ENCODE measurements at regions not wholly inside any gene's neighbourhood (a gene's known extent, or its start where the extent isn't known, plus 50 kb on each side); places are given as distances from the start of the nearest gene placed in this dataset.
A peak's percentile ranks its signal among the peaks of the same experiment; 100 is the strongest.

DNA sequence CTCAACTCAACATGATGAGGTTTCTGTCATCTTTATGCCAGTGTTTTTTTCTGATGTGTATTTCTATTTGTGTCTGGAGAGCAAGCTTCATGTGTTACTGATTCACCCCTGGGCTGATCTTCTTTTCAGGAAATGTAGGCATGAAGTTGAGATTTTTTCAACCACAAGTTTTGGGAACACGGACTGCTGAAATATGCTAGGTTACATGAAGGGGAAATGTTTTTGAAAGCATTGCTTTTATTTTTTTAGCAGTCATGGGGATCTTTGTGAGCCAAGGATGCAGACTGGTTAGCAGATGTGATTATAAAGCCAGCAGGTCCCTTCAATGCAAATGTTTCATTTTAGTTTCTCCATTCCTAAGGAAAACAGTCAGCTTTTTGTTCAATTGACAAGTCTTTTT, 219.3 kb upstream of the COL8A1 start:
- no peaks in the 10 kb centered on the region for H3K27me3 ChIP-seq (replicated peaks in 1 of 2; ENCODE audit: control insufficient read depth in 2 of 2, insufficient read depth in 2 of 2, low read length in 1 of 2)
- TF ChIP-seq ZBED1 (IDR thresholded peaks at IDR 0.05; ENCODE audit: borderline replicate concordance) (0 out of 2 replicates have a peak, but pooled peaks have one; percentile 19), RFX5 (IDR thresholded peaks at IDR 0.05; ENCODE audit: low read depth, low read length) (no peak), SMC3 (IDR thresholded peaks at IDR 0.05; ENCODE audit: borderline replicate concordance, low read length) (no peak), NR2C2 (IDR thresholded peaks at IDR 0.05; ENCODE audit: borderline replicate concordance, control insufficient read depth, insufficient read length, low read depth) (no peak), PML (IDR thresholded peaks at IDR 0.05; ENCODE audit: low read length) (no peak), BRCA1 (IDR thresholded peaks at IDR 0.05; ENCODE audit: low read depth, low read length) (no peak), ZNF274 (IDR thresholded peaks at IDR 0.05; ENCODE audit: insufficient read depth, insufficient read length) (no peak), NR2F1 (conservative IDR thresholded peaks at IDR 0.05) (no peak), PAX5 (IDR thresholded peaks at IDR 0.05; ENCODE audit: borderline replicate concordance, low read depth, low read length) (no peak), RB1 (IDR thresholded peaks at IDR 0.05; ENCODE audit: borderline replicate concordance) (no peak), ZNF622 (IDR thresholded peaks at IDR 0.05) (no peak), HDAC6 (IDR thresholded peaks at IDR 0.05; ENCODE audit: unreplicated experiment) (no peak), SP1 (IDR thresholded peaks at IDR 0.05; ENCODE audit: low read depth, low read length) (no peak), IRF3 (IDR thresholded peaks at IDR 0.05) (no peak), IRF4 (IDR thresholded peaks at IDR 0.05; ENCODE audit: low read depth, low read length) (no peak), RAD21 (IDR thresholded peaks at IDR 0.05; ENCODE audit: insufficient read depth, low read depth, low read length) (no peak), STAT3 (IDR thresholded peaks at IDR 0.05; ENCODE audit: low read depth, low read length) (no peak), STAT1 (conservative IDR thresholded peaks at IDR 0.05) (no peak), NFYB (IDR thresholded peaks at IDR 0.05; ENCODE audit: insufficient read depth, low read depth, low read length) (no peak), NFIC (IDR thresholded peaks at IDR 0.05; ENCODE audit: low read depth, low read length) (peak; percentile 27; the same call in 1 of the 2 replicates), SUZ12 (IDR thresholded peaks at IDR 0.05; ENCODE audit: unreplicated experiment) (no peak), SREBF2 (IDR thresholded peaks at IDR 0.05; ENCODE audit: low read length) (no peak), SMAD1 (IDR thresholded peaks at IDR 0.05; ENCODE audit: low read depth, partially characterized antibody) (no peak), RUNX3 (IDR thresholded peaks at IDR 0.05; ENCODE audit: low read length) (peak; percentile 72), MYB (IDR thresholded peaks at IDR 0.05; ENCODE audit: borderline replicate concordance, low read depth, low read length) (no peak)
- TF ChIP-seq, protein P1, sequence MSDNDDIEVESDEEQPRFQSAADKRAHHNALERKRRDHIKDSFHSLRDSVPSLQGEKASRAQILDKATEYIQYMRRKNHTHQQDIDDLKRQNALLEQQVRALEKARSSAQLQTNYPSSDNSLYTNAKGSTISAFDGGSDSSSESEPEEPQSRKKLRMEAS (IDR thresholded peaks at IDR 0.05; ENCODE audit: low read depth, low read length): no peak
- TF ChIP-seq, protein P2, sequence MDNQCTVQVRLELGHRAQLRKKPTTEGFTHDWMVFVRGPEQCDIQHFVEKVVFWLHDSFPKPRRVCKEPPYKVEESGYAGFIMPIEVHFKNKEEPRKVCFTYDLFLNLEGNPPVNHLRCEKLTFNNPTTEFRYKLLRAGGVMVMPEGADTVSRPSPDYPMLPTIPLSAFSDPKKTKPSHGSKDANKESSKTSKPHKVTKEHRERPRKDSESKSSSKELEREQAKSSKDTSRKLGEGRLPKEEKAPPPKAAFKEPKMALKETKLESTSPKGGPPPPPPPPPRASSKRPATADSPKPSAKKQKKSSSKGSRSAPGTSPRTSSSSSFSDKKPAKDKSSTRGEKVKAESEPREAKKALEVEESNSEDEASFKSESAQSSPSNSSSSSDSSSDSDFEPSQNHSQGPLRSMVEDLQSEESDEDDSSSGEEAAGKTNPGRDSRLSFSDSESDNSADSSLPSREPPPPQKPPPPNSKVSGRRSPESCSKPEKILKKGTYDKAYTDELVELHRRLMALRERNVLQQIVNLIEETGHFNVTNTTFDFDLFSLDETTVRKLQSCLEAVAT (IDR thresholded peaks at IDR 0.05): no peak

More for the DNA sequence above, 219.3 kb upstream of the COL8A1 start:
- Histone ChIP-seq H3K79me2 (ENCODE audit: control insufficient read depth, insufficient read depth, low read length) (no peaks in the 10 kb centered on the region), H3K4me3 (no peak overlapping the region), H2AFZ (ENCODE audit: control insufficient read depth, low read depth, low read length) (peak overlapping the region; percentile 64), H3K36me3 (ENCODE audit: control insufficient read depth in 2 of 2, insufficient read depth in 2 of 2, low read length in 1 of 2) (no peaks in the 10 kb centered on the region), H3K9me3 (replicated peaks; ENCODE audit: control insufficient read depth, insufficient read depth, low read length) (no peaks in the 10 kb centered on the region; the same call in 1 of the 3 replicates), H4K20me1 (ENCODE audit: control insufficient read depth, insufficient read depth) (no peaks in the 10 kb centered on the region), H3K27ac (ENCODE audit: control insufficient read depth, insufficient read depth) (peak overlapping the region; percentile 89), H3K9ac (ENCODE audit: control insufficient read depth, insufficient read depth, low read length) (no peak overlapping the region; the same call in 1 of the 2 replicates), H3K4me1 (ENCODE audit: control insufficient read depth, insufficient read depth, low read length) (peaks cover 11% of the 10 kb centered on the region), H3K4me2 (ENCODE audit: control insufficient read depth, insufficient read depth) (no peak overlapping the region)
- CTCF ChIA-PET: interaction anchor here (1.0 to 1.4 kb wide), 2 partner anchors 10 to 12 kb away, joined by 3 read pairs; no protein-coding TSS in a partner anchor
- ATAC-seq (peak; percentile 14), DNase-seq (ENCODE audit: low read depth, low spot score) (no peak), FAIRE-seq (no peak)
- SMC1A ChIA-PET (ENCODE audit: uncharacterized antibody, unreplicated experiment): interaction anchor here (1.0 to 1.9 kb wide), 5 partner anchors 9 to 84 kb away, joined by 3 to 11 read pairs (median 6); no protein-coding TSS in a partner anchor
- RAD21 ChIA-PET (ENCODE audit: unreplicated experiment): interaction anchor here (1.1 to 1.9 kb wide), 5 partner anchors 9 to 113 kb away, joined by 3 to 10 read pairs (median 4); no protein-coding TSS in a partner anchor
- in situ Hi-C loops (cut with MboI): no loop called here
- 0% methylated on average over 1 of the region's 1 CpG for WGBS (ENCODE audit: insufficient coverage, insufficient replicate concordance, low lambda C conversion rate, missing lambda C conversion rate)
- POLR2A ChIA-PET: interaction anchor here (0.7 kb wide), 1 partner anchor 79 kb away, joined by 3 read pairs; no protein-coding TSS in a partner anchor
- TSS peak; percentile 85 for BruUV-seq (replicated peaks)
- intact Hi-C loops (cut with micrococcal nuclease; ENCODE audit: unreplicated experiment): loop anchor here (10.0 kb wide), 1 partner anchor 864 kb away; no protein-coding TSS in a partner anchor
